B cell (primary cell): ENCODE measurements at regions not wholly inside any gene's neighbourhood (a gene's known extent, or its start where the extent isn't known, plus 50 kb on each side); places are given as distances from the start of the nearest gene placed in this dataset.

ENCODE experiments used
- EZH2 ChIP-seq: IDR thresholded peaks from 2 replicates; pipeline ENCODE4 v1.6.1; 2012; ENCODE audit warnings: borderline replicate concordance, low read depth, mild to moderate bottlenecking, moderate library complexity, low read length; ENCODE audit not compliant: insufficient read depth, poor library complexity, severe bottlenecking
- TF ChIP-seq, protein P1 (sequence below): fragments of 200-600 bp; IDR thresholded peaks from one replicate; pipeline ENCODE4 v1.8.0; 2022; ENCODE audit warnings: antibody characterized with exemption, mild to moderate bottlenecking

DNA sequence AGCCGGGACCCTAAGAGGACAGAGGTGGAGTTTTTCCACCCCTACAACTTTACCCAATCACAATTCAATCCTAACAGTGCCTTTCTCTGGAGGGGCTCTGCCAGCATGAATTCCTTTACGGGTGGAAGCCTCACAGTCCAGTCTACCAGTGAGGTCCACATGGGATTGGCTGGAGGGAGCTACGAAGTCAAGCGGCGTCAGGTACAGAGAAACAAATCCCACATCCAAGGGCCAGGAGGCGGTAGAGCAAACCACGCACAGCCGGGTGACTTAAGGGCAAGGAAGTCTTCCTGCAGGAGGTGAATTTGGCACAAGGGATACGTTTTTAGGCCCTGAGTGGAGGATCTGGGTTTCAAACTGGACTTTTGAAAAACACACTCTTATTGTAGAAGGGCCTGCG is 199.6 kb downstream of the UQCRFS1 start:
- TF ChIP-seq, protein P1, sequence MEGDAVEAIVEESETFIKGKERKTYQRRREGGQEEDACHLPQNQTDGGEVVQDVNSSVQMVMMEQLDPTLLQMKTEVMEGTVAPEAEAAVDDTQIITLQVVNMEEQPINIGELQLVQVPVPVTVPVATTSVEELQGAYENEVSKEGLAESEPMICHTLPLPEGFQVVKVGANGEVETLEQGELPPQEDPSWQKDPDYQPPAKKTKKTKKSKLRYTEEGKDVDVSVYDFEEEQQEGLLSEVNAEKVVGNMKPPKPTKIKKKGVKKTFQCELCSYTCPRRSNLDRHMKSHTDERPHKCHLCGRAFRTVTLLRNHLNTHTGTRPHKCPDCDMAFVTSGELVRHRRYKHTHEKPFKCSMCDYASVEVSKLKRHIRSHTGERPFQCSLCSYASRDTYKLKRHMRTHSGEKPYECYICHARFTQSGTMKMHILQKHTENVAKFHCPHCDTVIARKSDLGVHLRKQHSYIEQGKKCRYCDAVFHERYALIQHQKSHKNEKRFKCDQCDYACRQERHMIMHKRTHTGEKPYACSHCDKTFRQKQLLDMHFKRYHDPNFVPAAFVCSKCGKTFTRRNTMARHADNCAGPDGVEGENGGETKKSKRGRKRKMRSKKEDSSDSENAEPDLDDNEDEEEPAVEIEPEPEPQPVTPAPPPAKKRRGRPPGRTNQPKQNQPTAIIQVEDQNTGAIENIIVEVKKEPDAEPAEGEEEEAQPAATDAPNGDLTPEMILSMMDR: no peak
- TF ChIP-seq EZH2: no peak
